ENCODE measurements at regions not wholly inside any gene's neighbourhood (a gene's known extent, or its start where the extent isn't known, plus 50 kb on each side); places are given as distances from the start of the nearest gene placed in this dataset.

GRCh38 chr4:15186149-15186548 is 183.9 kb downstream of the CPEB2 start (continued):
- no peak for TF ChIP-seq NKRF (conservative IDR thresholded peaks at IDR 0.05)
- no peak for TF ChIP-seq WRNIP1 (IDR thresholded peaks at IDR 0.05; ENCODE audit: borderline replicate concordance, low read depth, low read length)
- TF ChIP-seq SPI1 (IDR thresholded peaks at IDR 0.05; ENCODE audit: borderline replicate concordance, insufficient read depth, low read depth, low read length): no peak
- TF ChIP-seq TCF7 (IDR thresholded peaks at IDR 0.05; ENCODE audit: borderline replicate concordance): no peak
- TF ChIP-seq MYC (IDR thresholded peaks at IDR 0.05; ENCODE audit: insufficient read depth, insufficient read length, insufficient replicate concordance, low read length, severe bottlenecking): no peak
- TF ChIP-seq CHD4 (IDR thresholded peaks at IDR 0.05): no peak
- no peak for TF ChIP-seq PAX5 (IDR thresholded peaks at IDR 0.05; ENCODE audit: borderline replicate concordance, low read depth, low read length)
- no peak for TF ChIP-seq FOS (IDR thresholded peaks at IDR 0.05; ENCODE audit: borderline replicate concordance, extremely low read depth, insufficient read length)
- TF ChIP-seq RBBP5 (conservative IDR thresholded peaks at IDR 0.05): no peak
- no peak for TF ChIP-seq FOXK2 (IDR thresholded peaks at IDR 0.05)
- TF ChIP-seq RCOR1 (conservative IDR thresholded peaks at IDR 0.05; ENCODE audit: low read depth, low read length): no peak
- no peak for TF ChIP-seq CBX5 (IDR thresholded peaks at IDR 0.05; ENCODE audit: low read depth)
- TF ChIP-seq, protein P1, sequence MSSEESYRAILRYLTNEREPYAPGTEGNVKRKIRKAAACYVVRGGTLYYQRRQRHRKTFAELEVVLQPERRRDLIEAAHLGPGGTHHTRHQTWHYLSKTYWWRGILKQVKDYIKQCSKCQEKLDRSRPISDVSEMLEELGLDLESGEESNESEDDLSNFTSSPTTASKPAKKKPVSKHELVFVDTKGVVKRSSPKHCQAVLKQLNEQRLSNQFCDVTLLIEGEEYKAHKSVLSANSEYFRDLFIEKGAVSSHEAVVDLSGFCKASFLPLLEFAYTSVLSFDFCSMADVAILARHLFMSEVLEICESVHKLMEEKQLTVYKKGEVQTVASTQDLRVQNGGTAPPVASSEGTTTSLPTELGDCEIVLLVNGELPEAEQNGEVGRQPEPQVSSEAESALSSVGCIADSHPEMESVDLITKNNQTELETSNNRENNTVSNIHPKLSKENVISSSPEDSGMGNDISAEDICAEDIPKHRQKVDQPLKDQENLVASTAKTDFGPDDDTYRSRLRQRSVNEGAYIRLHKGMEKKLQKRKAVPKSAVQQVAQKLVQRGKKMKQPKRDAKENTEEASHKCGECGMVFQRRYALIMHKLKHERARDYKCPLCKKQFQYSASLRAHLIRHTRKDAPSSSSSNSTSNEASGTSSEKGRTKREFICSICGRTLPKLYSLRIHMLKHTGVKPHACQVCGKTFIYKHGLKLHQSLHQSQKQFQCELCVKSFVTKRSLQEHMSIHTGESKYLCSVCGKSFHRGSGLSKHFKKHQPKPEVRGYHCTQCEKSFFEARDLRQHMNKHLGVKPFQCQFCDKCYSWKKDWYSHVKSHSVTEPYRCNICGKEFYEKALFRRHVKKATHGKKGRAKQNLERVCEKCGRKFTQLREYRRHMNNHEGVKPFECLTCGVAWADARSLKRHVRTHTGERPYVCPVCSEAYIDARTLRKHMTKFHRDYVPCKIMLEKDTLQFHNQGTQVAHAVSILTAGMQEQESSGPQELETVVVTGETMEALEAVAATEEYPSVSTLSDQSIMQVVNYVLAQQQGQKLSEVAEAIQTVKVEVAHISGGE (CRISPR knock-in tag; IDR thresholded peaks at IDR 0.05): no peak
- TF ChIP-seq FOXM1 (IDR thresholded peaks at IDR 0.05; ENCODE audit: low read depth, low read length): no peak
